K562 (cell line): ENCODE measurements at regions not wholly inside any gene's neighbourhood (a gene's known extent, or its start where the extent isn't known, plus 50 kb on each side); places are given as distances from the start of the nearest gene placed in this dataset.

ENCODE experiments used
- C11orf30 ChIP-seq: fragments of 450-650 bp; IDR thresholded peaks from 2 replicates; pipeline ENCODE4 v1.6.1; 2016; ENCODE audit warnings: low read depth, mild to moderate bottlenecking
- GATAD2B ChIP-seq: fragments of 450-650 bp; IDR thresholded peaks from 2 replicates; pipeline ENCODE4 v1.6.1; 2017; ENCODE audit warnings: mild to moderate bottlenecking, borderline replicate concordance
- MAX ChIP-seq: sonication (generic); formaldehyde crosslinking; IDR thresholded peaks from 2 replicates; pipeline ENCODE4 v1.9.0; 2022; ENCODE audit warnings: mild to moderate bottlenecking, missing genetic modification reagents
- MEIS2 ChIP-seq: fragments of 450-650 bp; IDR thresholded peaks from 2 replicates; pipeline ENCODE4 v1.6.1; 2014; ENCODE audit warnings: mild to moderate bottlenecking; ENCODE audit not compliant: partially characterized antibody
- PYGO2 ChIP-seq: fragments of 450-650 bp; IDR thresholded peaks from 2 replicates; pipeline ENCODE4 v1.6.1; 2016; ENCODE audit warnings: mild to moderate bottlenecking, missing genetic modification characterization, moderate library complexity, missing compliant biosample characterization
- TF ChIP-seq, protein P1 (sequence below): sonication (generic); formaldehyde crosslinking; IDR thresholded peaks from 2 replicates; pipeline ENCODE4 v1.8.1; 2023; ENCODE audit warnings: missing genetic modification reagents, mild to moderate bottlenecking, borderline replicate concordance
- TF ChIP-seq, protein P2 (sequence below): fragments of 200-600 bp; sonication (generic); IDR thresholded peaks from one replicate; pipeline ENCODE4 v1.6.1; 2012; ENCODE audit warnings: mild to moderate bottlenecking, low read depth, low read length, inconsistent platforms
- TF ChIP-seq, protein P3 (sequence below): fragments of 250-450 bp; sonication (Bioruptor Pico); IDR thresholded peaks from 2 replicates; pipeline ENCODE4 v1.8.0; 2022; ENCODE audit warnings: inconsistent platforms

DNA sequence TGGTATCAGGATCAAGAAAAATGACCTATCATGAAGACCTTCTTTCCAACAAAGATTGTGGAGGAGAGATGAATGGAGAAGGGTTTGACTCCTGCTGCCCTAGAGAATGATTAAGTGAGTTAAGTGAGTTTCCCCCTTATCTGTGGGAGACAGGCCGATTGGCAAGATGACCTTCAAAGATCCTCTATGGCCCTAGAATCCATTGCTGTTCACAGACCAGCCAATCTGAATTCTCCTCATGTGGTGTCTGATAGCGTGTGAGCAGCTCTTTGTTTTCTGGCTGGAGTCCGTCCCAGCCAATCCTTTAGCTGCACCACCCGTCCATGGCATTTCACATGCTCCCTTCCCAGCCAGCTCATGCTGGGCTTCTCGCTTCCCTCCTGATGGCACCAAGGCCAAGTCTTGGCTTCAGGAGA is 79.4 kb downstream of the MARCHF4 start (continued):
- TF ChIP-seq, protein P1, sequence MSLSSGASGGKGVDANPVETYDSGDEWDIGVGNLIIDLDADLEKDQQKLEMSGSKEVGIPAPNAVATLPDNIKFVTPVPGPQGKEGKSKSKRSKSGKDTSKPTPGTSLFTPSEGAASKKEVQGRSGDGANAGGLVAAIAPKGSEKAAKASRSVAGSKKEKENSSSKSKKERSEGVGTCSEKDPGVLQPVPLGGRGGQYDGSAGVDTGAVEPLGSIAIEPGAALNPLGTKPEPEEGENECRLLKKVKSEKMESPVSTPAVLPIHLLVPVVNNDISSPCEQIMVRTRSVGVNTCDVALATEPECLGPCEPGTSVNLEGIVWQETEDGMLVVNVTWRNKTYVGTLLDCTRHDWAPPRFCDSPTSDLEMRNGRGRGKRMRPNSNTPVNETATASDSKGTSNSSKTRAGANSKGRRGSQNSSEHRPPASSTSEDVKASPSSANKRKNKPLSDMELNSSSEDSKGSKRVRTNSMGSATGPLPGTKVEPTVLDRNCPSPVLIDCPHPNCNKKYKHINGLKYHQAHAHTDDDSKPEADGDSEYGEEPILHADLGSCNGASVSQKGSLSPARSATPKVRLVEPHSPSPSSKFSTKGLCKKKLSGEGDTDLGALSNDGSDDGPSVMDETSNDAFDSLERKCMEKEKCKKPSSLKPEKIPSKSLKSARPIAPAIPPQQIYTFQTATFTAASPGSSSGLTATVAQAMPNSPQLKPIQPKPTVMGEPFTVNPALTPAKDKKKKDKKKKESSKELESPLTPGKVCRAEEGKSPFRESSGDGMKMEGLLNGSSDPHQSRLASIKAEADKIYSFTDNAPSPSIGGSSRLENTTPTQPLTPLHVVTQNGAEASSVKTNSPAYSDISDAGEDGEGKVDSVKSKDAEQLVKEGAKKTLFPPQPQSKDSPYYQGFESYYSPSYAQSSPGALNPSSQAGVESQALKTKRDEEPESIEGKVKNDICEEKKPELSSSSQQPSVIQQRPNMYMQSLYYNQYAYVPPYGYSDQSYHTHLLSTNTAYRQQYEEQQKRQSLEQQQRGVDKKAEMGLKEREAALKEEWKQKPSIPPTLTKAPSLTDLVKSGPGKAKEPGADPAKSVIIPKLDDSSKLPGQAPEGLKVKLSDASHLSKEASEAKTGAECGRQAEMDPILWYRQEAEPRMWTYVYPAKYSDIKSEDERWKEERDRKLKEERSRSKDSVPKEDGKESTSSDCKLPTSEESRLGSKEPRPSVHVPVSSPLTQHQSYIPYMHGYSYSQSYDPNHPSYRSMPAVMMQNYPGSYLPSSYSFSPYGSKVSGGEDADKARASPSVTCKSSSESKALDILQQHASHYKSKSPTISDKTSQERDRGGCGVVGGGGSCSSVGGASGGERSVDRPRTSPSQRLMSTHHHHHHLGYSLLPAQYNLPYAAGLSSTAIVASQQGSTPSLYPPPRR (CRISPR knock-in tag) = no peak
- TF ChIP-seq, protein P2, sequence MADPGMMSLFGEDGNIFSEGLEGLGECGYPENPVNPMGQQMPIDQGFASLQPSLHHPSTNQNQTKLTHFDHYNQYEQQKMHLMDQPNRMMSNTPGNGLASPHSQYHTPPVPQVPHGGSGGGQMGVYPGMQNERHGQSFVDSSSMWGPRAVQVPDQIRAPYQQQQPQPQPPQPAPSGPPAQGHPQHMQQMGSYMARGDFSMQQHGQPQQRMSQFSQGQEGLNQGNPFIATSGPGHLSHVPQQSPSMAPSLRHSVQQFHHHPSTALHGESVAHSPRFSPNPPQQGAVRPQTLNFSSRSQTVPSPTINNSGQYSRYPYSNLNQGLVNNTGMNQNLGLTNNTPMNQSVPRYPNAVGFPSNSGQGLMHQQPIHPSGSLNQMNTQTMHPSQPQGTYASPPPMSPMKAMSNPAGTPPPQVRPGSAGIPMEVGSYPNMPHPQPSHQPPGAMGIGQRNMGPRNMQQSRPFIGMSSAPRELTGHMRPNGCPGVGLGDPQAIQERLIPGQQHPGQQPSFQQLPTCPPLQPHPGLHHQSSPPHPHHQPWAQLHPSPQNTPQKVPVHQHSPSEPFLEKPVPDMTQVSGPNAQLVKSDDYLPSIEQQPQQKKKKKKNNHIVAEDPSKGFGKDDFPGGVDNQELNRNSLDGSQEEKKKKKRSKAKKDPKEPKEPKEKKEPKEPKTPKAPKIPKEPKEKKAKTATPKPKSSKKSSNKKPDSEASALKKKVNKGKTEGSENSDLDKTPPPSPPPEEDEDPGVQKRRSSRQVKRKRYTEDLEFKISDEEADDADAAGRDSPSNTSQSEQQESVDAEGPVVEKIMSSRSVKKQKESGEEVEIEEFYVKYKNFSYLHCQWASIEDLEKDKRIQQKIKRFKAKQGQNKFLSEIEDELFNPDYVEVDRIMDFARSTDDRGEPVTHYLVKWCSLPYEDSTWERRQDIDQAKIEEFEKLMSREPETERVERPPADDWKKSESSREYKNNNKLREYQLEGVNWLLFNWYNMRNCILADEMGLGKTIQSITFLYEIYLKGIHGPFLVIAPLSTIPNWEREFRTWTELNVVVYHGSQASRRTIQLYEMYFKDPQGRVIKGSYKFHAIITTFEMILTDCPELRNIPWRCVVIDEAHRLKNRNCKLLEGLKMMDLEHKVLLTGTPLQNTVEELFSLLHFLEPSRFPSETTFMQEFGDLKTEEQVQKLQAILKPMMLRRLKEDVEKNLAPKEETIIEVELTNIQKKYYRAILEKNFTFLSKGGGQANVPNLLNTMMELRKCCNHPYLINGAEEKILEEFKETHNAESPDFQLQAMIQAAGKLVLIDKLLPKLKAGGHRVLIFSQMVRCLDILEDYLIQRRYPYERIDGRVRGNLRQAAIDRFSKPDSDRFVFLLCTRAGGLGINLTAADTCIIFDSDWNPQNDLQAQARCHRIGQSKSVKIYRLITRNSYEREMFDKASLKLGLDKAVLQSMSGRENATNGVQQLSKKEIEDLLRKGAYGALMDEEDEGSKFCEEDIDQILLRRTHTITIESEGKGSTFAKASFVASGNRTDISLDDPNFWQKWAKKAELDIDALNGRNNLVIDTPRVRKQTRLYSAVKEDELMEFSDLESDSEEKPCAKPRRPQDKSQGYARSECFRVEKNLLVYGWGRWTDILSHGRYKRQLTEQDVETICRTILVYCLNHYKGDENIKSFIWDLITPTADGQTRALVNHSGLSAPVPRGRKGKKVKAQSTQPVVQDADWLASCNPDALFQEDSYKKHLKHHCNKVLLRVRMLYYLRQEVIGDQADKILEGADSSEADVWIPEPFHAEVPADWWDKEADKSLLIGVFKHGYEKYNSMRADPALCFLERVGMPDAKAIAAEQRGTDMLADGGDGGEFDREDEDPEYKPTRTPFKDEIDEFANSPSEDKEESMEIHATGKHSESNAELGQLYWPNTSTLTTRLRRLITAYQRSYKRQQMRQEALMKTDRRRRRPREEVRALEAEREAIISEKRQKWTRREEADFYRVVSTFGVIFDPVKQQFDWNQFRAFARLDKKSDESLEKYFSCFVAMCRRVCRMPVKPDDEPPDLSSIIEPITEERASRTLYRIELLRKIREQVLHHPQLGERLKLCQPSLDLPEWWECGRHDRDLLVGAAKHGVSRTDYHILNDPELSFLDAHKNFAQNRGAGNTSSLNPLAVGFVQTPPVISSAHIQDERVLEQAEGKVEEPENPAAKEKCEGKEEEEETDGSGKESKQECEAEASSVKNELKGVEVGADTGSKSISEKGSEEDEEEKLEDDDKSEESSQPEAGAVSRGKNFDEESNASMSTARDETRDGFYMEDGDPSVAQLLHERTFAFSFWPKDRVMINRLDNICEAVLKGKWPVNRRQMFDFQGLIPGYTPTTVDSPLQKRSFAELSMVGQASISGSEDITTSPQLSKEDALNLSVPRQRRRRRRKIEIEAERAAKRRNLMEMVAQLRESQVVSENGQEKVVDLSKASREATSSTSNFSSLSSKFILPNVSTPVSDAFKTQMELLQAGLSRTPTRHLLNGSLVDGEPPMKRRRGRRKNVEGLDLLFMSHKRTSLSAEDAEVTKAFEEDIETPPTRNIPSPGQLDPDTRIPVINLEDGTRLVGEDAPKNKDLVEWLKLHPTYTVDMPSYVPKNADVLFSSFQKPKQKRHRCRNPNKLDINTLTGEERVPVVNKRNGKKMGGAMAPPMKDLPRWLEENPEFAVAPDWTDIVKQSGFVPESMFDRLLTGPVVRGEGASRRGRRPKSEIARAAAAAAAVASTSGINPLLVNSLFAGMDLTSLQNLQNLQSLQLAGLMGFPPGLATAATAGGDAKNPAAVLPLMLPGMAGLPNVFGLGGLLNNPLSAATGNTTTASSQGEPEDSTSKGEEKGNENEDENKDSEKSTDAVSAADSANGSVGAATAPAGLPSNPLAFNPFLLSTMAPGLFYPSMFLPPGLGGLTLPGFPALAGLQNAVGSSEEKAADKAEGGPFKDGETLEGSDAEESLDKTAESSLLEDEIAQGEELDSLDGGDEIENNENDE = no peak
- TF ChIP-seq GATAD2B (no peak), MEIS2 (peak; percentile 91), PYGO2 (tag) (0 out of 2 replicates have a peak, but pooled peaks have one; percentile 58), C11orf30 (no peak), MAX (CRISPR knock-in tag) (no peak)
- TF ChIP-seq, protein P3, sequence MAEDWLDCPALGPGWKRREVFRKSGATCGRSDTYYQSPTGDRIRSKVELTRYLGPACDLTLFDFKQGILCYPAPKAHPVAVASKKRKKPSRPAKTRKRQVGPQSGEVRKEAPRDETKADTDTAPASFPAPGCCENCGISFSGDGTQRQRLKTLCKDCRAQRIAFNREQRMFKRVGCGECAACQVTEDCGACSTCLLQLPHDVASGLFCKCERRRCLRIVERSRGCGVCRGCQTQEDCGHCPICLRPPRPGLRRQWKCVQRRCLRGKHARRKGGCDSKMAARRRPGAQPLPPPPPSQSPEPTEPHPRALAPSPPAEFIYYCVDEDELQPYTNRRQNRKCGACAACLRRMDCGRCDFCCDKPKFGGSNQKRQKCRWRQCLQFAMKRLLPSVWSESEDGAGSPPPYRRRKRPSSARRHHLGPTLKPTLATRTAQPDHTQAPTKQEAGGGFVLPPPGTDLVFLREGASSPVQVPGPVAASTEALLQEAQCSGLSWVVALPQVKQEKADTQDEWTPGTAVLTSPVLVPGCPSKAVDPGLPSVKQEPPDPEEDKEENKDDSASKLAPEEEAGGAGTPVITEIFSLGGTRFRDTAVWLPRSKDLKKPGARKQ (CRISPR knock-in tag) = no peak
